Stimulated activated CD8-positive, alpha-beta memory T cell treated with anti-CD3 and anti-CD28 coated beads, Interleukin-4, amount 100 ng/mL, for 48 hours (primary cell): ENCODE measurements at regions not wholly inside any gene's neighbourhood (a gene's known extent, or its start where the extent isn't known, plus 50 kb on each side); places are given as distances from the start of the nearest gene placed in this dataset.
"Not testable (repeated sequence)": the region's sequence is repeated elsewhere in the genome, so short reads cannot be mapped to it uniquely, and the experiment has no call there.

ENCODE experiments used
- DNase-seq: peaks from one replicate; pipeline ENCODE4 v3.0.0-alpha.2; 2020

DNA sequence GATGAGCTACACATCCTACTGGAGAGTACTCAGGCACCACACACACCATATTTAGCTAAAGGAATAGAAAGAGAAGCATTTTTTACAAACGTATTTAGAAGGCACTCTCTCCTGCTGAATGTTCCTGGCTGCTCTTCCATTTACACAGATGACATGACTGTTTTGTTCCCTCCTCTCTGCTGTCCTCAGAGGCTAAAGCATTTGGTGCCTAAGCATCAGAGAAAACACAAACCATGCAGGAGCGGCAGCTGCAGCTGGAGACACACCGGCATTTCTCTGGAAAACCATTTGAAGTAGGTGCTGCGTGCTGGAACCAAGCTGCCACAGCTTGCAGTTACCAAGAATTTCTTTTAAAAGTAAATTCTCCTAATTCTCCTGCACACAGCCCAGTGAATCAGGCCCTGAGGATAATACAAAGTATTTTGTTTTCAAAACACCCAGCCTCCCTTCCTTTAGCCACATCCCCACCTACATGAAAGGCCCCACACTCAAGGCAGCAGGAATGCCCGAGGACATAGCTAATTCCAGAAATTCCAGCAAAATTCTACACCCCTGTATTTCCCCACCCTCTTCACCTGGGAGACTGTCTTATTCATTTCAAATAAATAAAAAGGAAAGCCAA is 488.9 kb upstream of the SOX11 start:
- DNase-seq, result no peak

DNA sequence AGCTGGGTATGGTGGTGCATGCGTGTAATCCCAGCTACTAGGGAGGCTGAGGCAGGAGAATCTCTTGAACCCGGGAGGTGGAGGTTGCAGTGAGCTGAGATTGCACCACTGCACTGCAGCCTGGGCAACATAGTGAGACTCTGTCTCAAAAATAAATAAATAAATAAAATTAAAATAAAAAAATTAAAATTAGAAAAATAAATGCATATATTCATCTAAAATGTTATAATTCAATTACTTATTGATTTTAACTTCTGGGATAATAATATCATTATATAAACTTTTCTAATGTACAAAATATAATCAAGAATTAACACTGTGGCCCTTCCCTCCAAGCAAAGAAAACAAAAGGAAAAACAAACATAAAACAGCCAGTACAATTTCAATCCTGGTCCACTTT is 485.4 kb upstream of the SOX11 start:
- not testable (repeated sequence) for DNase-seq

GRCh38 chr2:5215989-5216607 is 476.1 kb upstream of the SOX11 start:
- no peak for DNase-seq

GRCh38 chr2:5227062-5227699 is 465.0 kb upstream of the SOX11 start:
- no peak for DNase-seq

- no peak for DNase-seq
Observed at GRCh38 chr2:5229574-5229973, 462.6 kb upstream of the SOX11 start.

DNA sequence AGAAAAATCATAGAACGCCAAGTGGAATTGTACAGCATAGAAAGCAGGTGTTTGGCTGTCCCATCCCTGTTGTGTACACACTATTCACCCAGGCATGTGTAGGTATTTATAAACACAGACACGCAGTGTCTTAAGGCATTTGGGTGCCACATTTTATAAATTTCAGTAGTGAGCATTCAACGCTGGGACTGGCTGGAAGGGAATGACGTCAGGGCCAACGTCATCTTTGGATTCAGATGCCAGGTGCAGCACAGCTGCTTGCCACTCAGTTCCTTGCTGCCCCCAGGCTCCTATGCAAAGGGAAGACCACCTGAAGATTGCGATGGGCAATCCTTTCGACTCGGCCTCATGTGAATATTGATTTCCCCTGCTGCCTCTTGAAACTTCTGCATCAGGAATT is 461.7 kb upstream of the SOX11 start:
- DNase-seq, result no peak

DNA sequence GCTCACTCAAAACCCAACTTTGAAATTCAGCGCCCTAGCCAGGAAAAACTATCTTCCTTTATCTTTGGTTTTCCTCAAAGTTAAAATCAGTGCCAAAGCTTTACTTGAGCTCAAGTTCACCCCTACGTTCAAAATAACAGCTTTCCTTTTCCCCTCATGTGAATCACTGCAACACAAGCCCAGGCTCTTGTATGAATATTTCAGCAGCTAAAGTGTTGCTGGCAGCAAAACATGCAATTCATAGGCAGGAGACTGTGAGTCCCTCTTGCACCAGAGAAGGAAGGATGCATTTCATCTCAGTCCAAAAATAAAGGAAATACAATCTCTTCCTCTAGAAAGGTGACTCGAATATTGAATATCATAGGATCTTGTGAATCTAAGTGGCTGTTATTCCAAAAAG is 461.3 kb upstream of the SOX11 start:
- no peak for DNase-seq

DNA sequence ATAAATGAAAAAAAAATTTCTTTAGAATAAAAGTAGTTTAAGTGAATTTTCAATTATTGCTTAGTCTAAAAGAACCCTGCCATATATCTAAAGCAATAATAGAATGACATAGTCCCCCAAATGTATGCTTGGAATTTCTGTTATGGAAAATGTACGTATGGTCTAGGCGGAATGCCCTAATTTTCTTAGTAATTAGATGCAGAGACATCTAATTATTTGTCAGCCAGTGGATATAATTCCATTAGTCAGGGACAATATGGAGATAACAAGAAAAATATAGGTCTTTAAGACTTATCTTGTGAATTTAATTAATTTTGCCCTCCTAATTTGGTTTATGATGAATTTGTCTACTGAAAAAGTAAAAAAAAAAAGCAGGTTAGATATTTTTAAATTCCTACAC is 460.9 kb upstream of the SOX11 start:
- DNase-seq, result no peak

DNA sequence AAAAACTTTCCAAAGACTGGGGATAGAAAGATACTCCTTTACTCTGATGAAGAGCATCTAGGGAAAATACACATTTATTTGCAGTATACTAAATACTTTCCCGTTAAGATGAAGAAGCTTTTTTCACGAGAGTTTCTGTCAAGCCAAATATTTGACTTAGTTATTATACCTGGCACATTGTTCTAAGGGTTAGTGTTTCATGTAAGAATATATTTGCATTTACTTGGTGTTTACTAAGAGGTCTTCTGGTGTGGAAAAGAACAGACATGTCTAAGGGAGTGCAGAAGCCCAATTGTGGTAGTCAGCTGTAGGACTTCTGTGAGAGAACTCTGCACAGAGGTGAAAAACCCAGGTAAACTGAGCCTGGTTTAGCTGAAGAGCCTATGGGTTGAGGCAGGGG is 457.6 kb upstream of the SOX11 start:
- DNase-seq, result no peak

DNA sequence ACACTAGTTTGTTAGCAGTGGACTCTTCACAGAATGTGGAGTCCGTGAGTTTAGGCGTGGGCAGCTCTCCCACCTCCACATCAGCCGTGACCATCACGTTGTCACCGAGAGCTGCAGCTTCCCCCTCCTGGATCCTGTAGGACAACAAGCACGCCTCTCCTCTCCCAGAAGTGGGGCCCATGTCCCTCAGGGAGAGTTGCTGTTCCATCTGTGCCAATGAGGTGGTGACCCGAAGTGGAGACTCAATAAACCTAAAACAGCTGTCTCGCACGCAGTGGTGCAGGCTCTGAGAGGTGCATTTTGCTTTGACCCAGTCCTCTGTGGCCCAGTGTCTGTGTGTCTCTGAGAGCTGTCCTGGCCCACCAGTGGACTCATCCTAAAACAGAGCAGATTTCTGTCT is 456.5 kb upstream of the SOX11 start:
- no peak for DNase-seq

- DNase-seq, result no peak
Observed at GRCh38 chr2:5236249-5236648, 455.9 kb upstream of the SOX11 start.

- no peak for DNase-seq
Observed at GRCh38 chr2:5242751-5243150, 449.4 kb upstream of the SOX11 start.

DNA sequence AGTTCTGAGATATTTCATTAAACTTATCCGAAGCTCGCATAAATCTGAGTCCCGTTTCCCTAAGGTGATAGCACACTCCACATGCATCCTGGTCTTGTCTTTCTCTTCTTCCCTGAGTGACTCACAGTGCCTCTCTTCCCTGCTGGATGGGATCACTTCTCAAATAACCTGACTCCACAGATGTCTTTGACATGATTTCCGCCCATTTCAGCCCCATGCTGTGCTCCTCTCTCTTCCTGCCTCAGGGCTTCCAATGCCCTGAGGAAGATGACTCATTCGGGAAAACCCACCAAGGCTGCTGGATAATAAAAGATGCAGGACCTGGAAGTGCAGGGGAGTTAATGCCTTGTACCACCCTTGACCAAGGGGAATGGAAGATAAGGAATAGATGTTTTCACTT is 441.7 kb upstream of the SOX11 start:
- no peak for DNase-seq

- no peak for DNase-seq
Observed at GRCh38 chr2:5253263-5253662, 438.9 kb upstream of the SOX11 start.

DNA sequence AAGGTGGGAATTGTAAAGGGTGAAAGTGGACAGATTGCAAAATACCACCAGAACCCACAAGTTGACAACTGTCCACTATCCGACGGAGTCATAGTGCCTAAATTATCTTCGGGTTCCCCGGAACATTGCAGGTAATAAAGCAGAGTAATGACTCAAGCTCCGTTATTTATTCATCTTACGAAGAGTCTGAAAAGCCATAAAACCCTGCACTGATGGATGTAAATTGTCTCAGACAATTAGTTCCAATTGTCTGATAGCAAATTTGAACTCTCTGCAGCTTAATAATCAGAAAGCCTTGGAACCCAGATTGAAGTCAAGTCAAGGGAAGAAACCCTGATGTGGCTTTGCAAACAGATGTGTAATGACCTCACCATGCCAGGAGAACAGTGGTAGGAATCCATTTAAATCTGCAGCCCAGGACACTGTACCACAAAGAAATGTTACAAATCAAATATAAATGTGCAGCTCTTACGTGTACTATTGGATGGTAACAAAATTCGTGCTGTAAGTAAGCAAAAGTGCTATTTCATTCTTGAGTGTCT is 437.3 kb upstream of the SOX11 start:
- no peak for DNase-seq

DNA sequence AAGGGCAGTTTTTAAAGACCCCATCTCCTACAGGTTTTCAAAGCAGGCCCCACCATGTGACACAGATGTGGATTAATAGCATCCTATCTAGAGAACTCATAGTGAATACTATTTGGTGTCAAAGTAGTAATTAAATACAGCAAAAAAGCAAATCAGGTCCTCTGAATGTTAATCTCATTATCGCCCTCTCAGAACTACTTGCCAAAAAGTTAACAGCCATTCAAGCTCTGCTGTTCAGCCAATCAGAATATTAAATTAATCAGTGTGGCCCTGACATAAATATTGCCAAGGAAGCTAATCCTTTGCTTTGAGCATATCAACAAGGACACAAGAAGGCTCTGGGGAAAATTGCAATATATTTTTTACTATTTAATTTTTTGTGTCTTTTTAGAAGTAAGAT is 428.9 kb upstream of the SOX11 start:
- no peak for DNase-seq

DNA sequence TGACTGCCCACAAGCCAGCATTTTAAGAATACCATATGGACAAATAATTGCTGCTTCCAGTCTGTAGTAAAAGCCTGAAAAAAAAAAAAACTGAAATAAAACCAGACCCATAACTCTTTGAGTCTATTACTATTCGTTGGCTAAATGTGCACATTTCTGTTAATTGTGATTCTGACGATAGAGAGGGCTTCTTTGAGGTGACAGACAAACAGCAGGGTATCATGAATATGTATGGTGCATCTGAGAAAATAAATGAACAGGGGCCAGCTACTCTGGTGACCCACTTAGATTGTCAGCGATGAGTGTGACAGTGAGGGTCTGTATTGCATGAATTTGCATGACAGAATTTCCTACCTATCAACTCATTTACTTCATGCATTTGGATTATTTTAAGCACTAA is 427.8 kb upstream of the SOX11 start:
- no peak for DNase-seq

- no peak for DNase-seq
Observed at GRCh38 chr2:5285061-5285460, 407.1 kb upstream of the SOX11 start.

- DNase-seq, result no peak
Observed at GRCh38 chr2:5285872-5286769, 406.1 kb upstream of the SOX11 start.

- DNase-seq, result no peak
Observed at GRCh38 chr2:5287558-5288334, 404.4 kb upstream of the SOX11 start.

DNA sequence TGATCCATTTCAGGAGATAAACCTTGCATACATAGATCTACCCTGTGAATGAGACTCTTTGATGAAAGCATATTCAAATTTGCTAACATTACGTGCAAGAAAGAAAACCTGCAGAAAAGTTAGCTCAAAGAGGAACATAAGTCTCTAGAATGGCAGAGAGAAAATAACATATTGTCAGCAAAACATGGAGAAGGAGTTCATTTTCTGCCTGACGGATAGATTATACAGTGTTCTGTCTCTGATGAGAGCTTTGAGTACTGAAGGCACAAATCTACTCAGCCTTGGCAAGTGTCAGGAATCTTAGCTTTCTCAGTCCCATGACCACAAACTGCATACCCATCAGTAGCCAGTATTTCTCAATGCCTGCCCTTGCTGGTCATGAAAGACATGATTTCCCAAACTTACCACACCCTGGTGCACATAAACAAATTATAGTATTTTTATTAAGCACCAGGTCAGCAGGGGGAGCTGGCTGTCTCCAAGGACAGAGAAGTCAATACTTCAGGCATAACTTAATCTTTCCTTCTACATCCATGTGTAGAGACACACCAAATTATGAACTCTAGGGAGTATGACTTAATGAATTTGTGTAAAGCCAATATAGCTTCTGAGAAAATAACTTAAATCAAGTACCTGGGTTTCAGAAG is 401.2 kb upstream of the SOX11 start:
- DNase-seq, result no peak

DNA sequence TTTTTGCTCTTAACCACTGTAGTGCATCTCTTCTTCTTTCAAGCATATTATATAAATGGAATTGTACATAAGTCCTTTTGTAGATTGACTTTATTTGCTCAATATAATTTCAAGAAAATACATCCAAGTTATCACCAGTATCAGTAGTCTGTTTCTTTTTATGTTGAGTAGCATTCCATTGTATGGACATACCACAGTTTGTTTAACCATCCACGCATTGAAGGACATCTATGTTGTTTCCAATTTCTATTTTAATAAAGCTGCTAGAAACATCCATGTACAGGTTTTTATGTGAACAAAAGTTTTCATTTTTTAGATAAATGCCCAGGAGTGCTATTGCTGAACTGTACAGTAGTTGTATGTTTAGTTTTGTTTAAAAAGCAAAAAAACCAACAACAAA is 387.5 kb upstream of the SOX11 start:
- DNase-seq, result no peak
